ENCODE measurements at regions not wholly inside any gene's neighbourhood (a gene's known extent, or its start where the extent isn't known, plus 50 kb on each side); places are given as distances from the start of the nearest gene placed in this dataset.
"Not testable (repeated sequence)": the region's sequence is repeated elsewhere in the genome, so short reads cannot be mapped to it uniquely, and the experiment has no call there.

DNA sequence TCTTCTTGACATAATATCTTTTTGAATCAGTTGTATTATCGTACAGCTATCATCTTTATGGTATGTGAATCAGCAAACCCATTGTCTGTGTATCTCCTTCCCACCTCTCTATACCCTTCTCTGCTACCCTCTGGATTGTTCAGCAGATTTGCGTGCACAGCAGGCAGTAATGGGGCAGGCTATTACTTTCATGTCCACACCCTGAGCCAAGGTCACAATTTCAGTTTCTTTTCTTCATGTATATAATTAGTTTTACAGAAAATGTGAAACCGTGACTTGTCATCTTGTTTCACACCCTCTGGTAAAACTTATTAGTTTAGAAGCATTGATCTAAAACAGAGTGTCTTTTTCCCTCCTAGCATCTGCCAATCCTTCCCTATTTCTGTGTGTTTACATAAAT, 770.4 kb upstream of the SEMA6D start:
- FAIRE-seq: no peak
- TF ChIP-seq, protein P1, sequence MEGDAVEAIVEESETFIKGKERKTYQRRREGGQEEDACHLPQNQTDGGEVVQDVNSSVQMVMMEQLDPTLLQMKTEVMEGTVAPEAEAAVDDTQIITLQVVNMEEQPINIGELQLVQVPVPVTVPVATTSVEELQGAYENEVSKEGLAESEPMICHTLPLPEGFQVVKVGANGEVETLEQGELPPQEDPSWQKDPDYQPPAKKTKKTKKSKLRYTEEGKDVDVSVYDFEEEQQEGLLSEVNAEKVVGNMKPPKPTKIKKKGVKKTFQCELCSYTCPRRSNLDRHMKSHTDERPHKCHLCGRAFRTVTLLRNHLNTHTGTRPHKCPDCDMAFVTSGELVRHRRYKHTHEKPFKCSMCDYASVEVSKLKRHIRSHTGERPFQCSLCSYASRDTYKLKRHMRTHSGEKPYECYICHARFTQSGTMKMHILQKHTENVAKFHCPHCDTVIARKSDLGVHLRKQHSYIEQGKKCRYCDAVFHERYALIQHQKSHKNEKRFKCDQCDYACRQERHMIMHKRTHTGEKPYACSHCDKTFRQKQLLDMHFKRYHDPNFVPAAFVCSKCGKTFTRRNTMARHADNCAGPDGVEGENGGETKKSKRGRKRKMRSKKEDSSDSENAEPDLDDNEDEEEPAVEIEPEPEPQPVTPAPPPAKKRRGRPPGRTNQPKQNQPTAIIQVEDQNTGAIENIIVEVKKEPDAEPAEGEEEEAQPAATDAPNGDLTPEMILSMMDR (IDR thresholded peaks at IDR 0.05; ENCODE audit: insufficient read depth, missing control alignments): no peak
- no peak for DNase-seq (ENCODE audit: insufficient read length, low spot score)

DNA sequence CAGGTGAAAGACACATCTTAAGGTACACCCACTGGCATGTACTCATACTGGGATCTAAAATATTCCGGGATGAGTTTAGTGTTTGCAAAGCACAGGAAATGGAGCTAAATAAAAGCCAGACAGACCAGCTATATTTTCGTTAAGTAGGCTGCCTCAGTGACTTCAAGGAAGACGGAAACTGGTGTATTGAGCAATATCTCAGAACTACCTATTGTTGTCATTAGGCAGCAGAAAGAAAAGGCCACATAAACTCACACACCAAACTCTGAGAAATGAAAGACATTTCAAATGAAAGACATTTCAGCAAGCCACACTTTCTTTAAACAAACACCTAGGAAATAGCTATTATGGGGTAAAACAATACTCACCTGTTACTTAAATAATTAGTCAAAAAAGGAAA, 761.7 kb upstream of the SEMA6D start:
- no peak for DNase-seq (ENCODE audit: insufficient read length, low spot score)

DNA sequence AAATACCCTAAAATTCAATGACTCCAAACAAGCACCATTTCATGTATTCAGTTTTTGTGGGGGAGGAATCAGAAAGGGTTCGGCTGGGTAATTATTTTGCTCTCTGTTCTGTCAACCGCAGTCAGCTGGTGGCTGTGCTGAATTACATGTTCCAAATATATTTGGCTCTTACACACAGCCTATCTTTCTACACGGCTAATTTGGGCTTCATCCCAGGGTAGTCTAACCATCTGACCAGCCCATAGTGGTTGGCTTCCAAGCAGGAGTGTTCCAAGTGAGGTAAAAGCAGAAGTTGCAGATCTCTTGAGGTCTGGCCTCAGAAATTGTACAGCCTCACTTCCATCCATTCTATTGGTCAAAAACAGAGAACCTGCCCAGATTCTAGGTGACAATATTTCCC, 760.8 kb upstream of the SEMA6D start:
- DNase-seq (ENCODE audit: insufficient read length, low spot score) (no peak), FAIRE-seq (no peak)
- TF ChIP-seq, protein P1 (IDR thresholded peaks at IDR 0.05; ENCODE audit: insufficient read depth, missing control alignments): no peak

More for the DNA sequence above, 761.7 kb upstream of the SEMA6D start:
- TF ChIP-seq, protein P1 (IDR thresholded peaks at IDR 0.05; ENCODE audit: insufficient read depth, missing control alignments): no peak
- FAIRE-seq: no peak

DNA sequence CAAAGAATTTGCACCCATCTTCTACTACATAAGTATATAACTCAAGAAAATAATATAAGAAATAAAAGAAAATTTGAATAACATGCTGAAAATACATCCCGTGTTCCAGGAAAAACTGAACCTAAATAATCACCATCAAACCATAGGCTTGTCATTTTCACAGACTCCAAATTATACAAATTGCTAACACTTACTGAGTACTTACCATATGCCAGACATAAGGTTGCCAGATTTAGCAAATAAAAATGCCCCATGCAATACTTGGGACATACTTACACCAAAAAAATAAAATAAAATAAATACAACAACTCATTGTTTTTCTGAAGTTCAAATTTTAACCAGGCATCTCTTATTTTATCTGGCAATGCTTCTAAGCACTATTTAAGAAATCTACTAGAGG, 760.4 kb upstream of the SEMA6D start:
- FAIRE-seq (no peak), DNase-seq (ENCODE audit: insufficient read length, low spot score) (no peak)
- TF ChIP-seq, protein P1 (IDR thresholded peaks at IDR 0.05; ENCODE audit: insufficient read depth, missing control alignments): no peak

DNA sequence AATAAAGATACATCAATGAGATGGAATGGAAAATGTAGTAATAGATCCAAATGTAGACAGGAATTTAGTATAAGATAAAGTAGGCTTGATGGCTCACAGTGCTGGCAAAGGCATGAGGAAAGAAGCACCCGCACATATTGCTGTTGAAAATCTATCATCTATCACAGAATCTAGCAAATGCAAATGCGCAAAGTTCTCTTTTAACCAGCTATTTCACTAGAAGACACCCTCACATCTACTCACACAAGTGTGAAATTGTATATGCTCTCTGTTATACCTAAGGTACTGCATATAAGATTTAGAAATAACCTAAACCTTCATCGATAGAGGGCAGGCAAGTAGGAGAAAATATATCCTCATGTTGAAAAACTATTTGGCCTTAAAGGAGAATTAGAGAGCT, 756.7 kb upstream of the SEMA6D start:
- DNase-seq (ENCODE audit: insufficient read length, low spot score): no peak
- TF ChIP-seq, protein P1 (IDR thresholded peaks at IDR 0.05; ENCODE audit: insufficient read depth, missing control alignments): no peak
- no peak for FAIRE-seq

DNA sequence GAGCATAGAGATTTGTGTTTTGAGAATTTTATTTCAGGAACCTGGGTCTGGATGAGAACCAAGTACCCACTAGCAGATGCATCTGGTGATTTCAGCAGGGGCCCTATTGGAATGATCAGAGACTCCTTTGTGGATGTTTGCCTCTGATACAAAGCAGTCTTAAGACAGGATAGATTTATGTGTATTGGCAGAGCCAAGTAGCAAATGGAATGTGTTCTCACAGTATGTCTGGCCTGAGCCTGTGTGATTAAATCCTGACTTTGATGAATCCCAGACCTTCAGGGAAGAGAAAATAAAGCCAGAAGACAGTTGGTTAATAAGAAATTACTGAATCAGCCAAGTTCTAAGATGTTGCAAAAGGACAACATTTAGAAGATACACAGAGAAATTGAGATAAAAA, 755.5 kb upstream of the SEMA6D start:
- DNase-seq (ENCODE audit: insufficient read length, low spot score): no peak
- TF ChIP-seq, protein P1 (IDR thresholded peaks at IDR 0.05; ENCODE audit: insufficient read depth, missing control alignments): no peak
- no peak for FAIRE-seq

DNA sequence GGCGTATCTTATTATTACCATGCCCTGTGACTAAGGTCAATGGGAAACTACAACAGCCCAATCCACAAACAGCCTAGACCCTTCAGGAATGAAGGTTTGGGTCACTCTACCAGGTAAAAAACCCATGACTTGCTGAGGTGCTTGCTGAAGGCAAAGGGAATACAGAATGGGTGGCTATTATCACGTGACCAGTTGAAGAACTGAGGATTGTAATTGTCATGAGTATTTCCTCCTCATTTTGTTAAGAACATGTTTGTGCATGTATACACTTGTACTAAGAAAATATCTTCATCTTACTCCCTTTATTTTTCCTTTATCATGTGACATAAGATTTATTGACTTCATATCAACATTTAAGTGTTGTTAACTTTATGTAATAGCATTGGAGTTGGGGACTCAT, 729.2 kb upstream of the SEMA6D start:
- FAIRE-seq; DNase-seq (ENCODE audit: insufficient read length, low spot score): not testable (repeated sequence)

DNA sequence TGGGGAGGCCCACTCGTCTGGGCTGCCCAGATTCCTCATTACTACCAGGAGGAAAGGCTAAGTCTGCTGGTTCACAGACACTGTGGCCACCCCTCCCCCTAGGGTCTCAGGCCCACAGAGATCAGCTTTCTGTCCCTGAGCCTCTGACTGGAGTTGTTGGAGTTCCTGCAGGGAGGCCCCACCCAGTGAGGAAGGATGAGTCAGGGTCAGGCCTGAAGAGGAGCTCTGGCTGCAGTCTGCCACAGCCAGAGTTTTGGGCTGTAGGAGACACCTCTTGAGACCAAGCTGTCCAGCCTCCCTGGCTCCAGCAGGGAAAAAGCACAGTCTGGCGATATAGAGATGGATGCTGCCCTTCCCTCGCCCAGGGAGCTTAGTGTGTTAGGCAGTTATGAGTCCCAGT, 720.9 kb upstream of the SEMA6D start:
- TF ChIP-seq, protein P1 (IDR thresholded peaks at IDR 0.05; ENCODE audit: insufficient read depth, missing control alignments): no peak
- DNase-seq (ENCODE audit: insufficient read length, low spot score) (no peak), FAIRE-seq (no peak)

All from D721Med (cell line).